ENCODE measurements at regions not wholly inside any gene's neighbourhood (a gene's known extent, or its start where the extent isn't known, plus 50 kb on each side); places are given as distances from the start of the nearest gene placed in this dataset.
A peak's percentile ranks its signal among the peaks of the same experiment; 100 is the strongest.

- no peak for TF ChIP-seq SP1 (IDR thresholded peaks at IDR 0.05)
- peak; percentile 27; the same call in 1 of the 2 replicates for TF ChIP-seq PKNOX1 (IDR thresholded peaks at IDR 0.05)
- no peak for TF ChIP-seq FOXK2 (IDR thresholded peaks at IDR 0.05)
- TF ChIP-seq ZNF384 (IDR thresholded peaks at IDR 0.05): no peak
- TF ChIP-seq SUZ12 (IDR thresholded peaks at IDR 0.05): no peak
Observed at GRCh38 chr7:12951397-12951801, 264.0 kb downstream of the ARL4A start.

All from HEK293T (cell line).